GM18499 (cell line): ENCODE measurements at regions not wholly inside any gene's neighbourhood (a gene's known extent, or its start where the extent isn't known, plus 50 kb on each side); places are given as distances from the start of the nearest gene placed in this dataset.

Experiments
- ATAC-seq: cut with Tn5 transposase; IDR thresholded peaks from one replicate; pipeline ENCODE4 v1.9.1; 2021; ENCODE audit warnings: moderate number of reproducible peaks; ENCODE audit not compliant: insufficient read depth, unreplicated experiment

- no peak for ATAC-seq
Observed at GRCh38 chr1:81412954-81413353, 387.8 kb upstream of the ADGRL2 start.

- no peak for ATAC-seq
Observed at GRCh38 chr1:81410941-81411340, 389.8 kb upstream of the ADGRL2 start.

DNA sequence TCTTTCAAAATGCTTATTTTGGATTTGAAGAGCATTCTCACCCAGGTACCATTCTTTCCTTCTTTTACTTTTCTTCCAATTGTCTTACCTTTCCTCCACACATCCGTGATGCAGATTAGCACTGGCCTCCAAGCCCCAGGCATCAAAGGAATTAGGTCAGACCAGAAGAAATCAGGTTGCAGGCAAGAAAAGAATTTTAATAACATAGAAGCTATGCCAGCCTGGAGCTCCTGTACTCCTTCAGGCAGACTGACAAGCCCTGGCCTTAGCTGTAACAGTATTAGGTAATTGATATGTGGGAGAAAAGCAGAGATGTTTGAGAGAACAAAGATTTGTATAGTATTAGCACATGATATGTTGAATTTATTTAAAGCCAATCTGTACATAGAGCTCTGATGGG lies 390.4 kb upstream of the ADGRL2 start:
- ATAC-seq = no peak

- no peak for ATAC-seq
Observed at GRCh38 chr1:81409780-81410274, 390.9 kb upstream of the ADGRL2 start.

GRCh38 chr1:81409262-81409661 lies 391.5 kb upstream of the ADGRL2 start:
- no peak for ATAC-seq

- no peak for ATAC-seq
Observed at GRCh38 chr1:81408419-81408818, 392.3 kb upstream of the ADGRL2 start.

DNA sequence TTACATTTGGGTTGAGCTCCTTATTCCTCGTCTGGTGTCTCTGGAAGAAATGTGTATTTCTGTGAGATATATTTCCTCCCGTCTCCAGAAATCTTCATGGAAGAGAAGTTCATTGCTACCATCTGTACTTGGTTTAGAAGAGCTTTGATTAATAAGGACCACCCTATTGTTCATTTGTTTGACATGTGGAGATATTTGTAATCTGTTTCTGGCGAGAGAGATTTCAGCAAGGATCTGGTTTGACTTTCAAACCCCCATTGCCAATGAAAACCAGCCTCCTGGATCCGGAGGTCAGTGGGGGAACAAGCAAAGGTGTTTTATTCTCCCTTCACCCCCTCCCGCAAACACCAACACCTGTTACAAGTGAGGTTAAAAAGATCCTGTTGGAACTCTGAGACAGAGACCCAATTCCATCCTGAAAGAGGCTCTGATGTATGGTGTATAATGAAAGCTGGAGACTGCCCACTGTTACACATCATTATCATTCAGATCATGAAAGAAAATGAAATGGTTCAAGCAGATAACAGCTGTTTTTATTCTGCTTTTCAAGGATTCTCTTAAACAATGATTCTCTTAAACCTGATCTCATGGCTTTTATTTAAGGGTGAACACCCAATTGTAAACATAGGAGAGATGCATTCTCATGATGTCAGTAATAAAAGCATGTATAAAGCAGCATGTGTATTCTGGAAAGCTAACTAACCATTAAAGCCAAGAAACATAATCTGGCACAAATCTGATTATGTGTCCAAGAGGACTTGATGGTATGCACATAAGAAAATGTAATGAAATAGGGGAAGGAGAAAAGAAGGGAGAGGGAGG lies 393.5 kb upstream of the ADGRL2 start:
- no peak for ATAC-seq

GRCh38 chr1:81406292-81406999 lies 394.3 kb upstream of the ADGRL2 start:
- ATAC-seq = no peak

DNA sequence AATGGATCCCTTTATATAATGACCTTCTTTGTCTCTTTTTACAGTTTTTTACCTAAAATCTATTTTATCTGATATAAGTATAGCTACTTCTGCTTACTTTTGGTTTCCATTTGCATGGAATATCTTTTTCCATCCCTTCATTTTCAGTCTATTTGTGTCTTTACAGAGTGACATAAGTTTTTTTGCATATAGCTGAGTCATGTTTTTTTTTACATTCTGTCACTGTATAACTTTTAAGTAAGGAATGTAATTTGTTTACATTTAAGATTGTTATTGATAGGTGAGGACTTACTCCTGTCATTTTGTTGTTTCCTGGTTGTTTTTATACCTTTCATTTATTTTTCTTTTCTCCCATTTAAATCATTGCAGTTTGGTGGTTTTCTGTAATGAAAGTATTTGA lies 402.7 kb upstream of the ADGRL2 start:
- ATAC-seq = no peak

- no peak for ATAC-seq
Observed at GRCh38 chr1:81392526-81393226, 408.1 kb upstream of the ADGRL2 start.

- no peak for ATAC-seq
Observed at GRCh38 chr1:81391125-81391828, 409.5 kb upstream of the ADGRL2 start.

DNA sequence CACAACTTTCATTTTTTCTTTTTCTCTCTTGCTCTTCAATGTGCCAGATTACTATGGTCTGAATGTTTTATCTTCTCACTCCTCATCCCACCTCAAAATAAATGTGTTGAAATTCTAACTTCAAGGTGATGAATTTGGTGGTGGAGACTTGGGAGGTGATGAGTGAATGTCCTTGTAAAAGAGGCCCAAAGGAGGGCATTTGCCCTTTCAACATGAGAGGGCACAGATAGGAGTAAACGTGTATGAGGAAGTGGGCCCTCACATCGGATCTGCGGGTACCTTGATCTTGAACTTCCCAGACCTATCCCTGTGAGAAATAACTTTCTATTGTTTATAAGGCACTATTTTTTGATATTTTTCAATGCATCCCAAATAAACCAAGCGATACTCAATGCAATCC lies 412.3 kb upstream of the ADGRL2 start:
- no peak for ATAC-seq

DNA sequence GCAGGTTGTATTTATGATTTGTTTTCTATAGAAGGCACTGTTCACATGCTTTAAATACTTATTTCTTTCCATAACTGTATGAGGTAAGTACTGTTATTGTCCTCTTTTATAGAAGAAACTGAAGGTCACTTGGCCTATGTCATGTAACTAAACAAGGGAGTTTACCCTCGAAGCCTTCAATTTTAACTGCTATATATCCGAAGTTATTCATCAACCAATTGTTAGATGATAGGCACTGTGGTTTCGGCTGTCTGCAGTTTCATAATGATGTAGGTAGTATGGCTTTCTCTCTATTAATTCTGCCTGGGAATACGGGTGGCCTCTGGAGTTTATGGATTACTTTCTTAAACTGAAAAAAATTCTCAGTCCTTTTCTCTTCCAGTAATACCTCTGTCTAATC lies 413.3 kb upstream of the ADGRL2 start:
- no peak for ATAC-seq

- no peak for ATAC-seq
Observed at GRCh38 chr1:81382561-81382960, 418.2 kb upstream of the ADGRL2 start.

DNA sequence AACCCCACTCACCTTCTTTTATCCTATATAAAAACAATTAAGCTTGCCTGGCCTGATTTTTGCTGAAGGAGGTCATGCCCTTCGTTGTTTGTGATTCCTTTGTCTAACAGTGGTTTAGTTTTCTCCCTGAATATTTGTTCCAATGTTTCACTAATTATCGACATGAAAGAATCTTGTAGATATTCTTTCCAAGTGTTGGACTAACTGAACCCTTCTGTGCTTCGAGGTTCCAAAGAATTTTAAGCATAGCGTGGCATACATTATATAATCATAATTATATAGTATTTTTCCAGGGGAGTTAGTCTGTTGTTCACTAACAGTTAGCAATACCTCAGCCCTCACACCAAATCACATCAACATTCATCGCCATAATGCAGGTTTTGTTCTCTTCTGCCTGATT lies 418.9 kb upstream of the ADGRL2 start:
- ATAC-seq = no peak

DNA sequence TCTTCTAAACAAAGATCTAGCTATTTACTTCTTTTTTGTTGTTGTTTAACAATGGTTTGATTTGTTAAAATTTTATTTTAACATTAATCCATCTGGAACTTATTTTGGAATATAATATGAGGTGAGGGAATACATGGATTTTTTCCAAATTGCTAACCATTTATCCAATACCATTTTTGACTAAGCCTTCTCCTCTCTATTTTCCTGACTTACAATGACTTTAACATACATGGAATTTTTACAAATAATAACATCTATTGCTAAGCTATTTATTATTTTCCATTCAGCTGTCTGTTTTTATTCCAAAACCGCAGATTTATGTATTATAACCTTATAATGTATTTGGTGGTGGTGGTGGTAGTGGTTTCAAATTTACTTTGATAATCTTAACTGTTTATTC lies 420.3 kb upstream of the ADGRL2 start:
- no peak for ATAC-seq

DNA sequence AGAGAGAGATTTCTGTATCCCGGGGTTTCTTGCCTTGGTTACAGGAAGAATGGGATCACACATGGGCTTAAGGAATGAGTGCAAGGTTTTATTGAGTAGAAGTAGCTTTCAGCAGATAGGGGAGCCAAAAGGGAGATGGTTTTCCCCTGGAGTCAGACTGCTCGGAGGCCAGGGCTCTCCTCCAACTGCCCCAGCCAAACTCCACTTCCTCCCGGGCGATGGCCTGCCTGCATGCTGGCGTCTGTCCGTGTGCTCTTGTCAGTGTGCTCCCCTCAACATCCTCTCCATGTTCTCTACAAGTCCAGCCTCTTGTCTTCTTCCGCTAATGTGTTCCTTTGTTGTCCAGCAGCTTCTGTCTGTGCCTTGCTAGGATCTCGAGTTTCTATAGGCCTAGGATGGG lies 421.3 kb upstream of the ADGRL2 start:
- ATAC-seq = no peak

DNA sequence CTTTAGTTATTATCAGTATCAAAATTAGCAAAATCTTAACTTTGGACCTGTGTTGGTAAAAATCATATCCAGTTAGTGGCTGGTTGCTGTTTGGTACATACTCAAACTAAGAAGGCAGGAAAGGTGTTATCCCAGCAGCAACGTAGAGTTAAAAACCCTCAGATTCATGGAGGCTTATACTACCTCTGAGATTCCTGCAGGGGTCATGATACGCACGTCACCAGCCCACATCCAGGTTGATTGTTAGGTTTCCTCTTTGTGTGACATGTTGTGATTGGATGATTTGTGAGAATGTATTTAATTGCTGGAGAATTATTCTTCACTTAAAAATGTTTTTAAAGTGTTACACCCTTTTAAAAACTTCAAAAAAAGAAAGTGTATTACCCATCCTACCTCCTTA lies 423.3 kb upstream of the ADGRL2 start:
- no peak for ATAC-seq

DNA sequence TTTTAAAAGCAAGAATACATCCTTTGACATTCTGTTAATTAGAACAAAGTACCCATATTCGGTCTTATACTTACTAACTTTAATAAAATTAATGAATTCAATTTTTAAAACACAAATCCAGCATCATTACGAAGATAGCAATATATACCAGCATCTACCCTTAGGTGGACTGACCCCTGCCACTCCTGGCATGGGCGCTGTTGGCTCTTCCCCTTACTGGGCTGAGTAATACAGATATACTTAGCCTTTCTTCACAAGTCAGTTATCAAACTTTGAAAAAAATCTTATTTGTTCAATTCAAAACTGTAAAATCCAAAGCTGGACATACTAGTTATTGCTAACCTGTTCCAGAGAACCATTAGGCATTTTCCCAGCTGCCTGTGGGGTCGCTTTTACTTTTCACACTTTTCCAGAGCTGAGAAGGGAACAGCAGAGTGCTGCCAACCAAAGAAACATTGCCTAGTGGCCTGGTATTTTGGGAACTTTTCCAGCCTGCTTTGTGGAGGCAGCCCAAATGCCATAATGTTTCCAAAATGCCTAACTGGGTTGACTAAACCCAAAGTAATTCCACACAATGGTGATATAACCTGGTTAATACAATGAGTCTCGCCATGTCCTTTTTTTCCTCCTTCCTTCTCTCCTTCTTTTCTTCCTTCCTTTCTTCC lies 424.7 kb upstream of the ADGRL2 start:
- no peak for ATAC-seq

- no peak for ATAC-seq
Observed at GRCh38 chr1:81374481-81374880, 426.3 kb upstream of the ADGRL2 start.
